CD14-positive monocyte (primary cell): ENCODE measurements at regions not wholly inside any gene's neighbourhood (a gene's known extent, or its start where the extent isn't known, plus 50 kb on each side); places are given as distances from the start of the nearest gene placed in this dataset.

ENCODE experiments used
- DNase-seq, 3 donors: peaks; one replicate each; pipeline ENCODE4 v3.0.0-alpha.2; 2011 to 2022
- H2AFZ ChIP-seq: 2 replicates; pipeline ENCODE4 v1.6.0; 2012; ENCODE audit warnings: mild to moderate bottlenecking, low read depth, low read length, inconsistent platforms; ENCODE audit not compliant: insufficient read depth, poor library complexity, severe bottlenecking
- H3K27ac ChIP-seq, 2 donors: 1 replicate in 1 of 2; 2 replicates in 1 of 2; pipeline ENCODE4 v1.5.1; 2012 to 2013; ENCODE audit warnings: low read length in 2 of 2, control low read depth in 1 of 2, inconsistent platforms in 1 of 2, low read depth in 1 of 2, mild to moderate bottlenecking in 1 of 2
- H3K27me3 ChIP-seq, 2 donors: one replicate each; pipeline versions ENCODE4 v1.6.0 to v1.6.1; 2011 to 2013; ENCODE audit warnings: low read length in 2 of 2; ENCODE audit not compliant: control insufficient read depth in 2 of 2, insufficient read depth in 2 of 2
- H3K36me3 ChIP-seq, 2 donors: replicated peaks in 1 of 2; 1 replicate in 1 of 2; 2 replicates in 1 of 2; pipeline versions ENCODE4 v1.5.1 to v1.6.1; 2012 to 2013; ENCODE audit warnings: low read length in 2 of 2, control low read depth in 1 of 2, inconsistent platforms in 1 of 2, mild to moderate bottlenecking in 1 of 2; ENCODE audit not compliant: insufficient read depth in 2 of 2, control insufficient read depth in 1 of 2
- H3K4me1 ChIP-seq, 2 donors: 1 replicate in 1 of 2; 2 replicates in 1 of 2; pipeline versions ENCODE4 v1.5.1 to v1.6.1; 2012 to 2013; ENCODE audit warnings: low read length in 2 of 2, control low read depth in 1 of 2, inconsistent platforms in 1 of 2, mild to moderate bottlenecking in 1 of 2, moderate library complexity in 1 of 2; ENCODE audit not compliant: insufficient read depth in 2 of 2, control insufficient read depth in 1 of 2
- H3K4me2 ChIP-seq: replicated peaks from 2 replicates; pipeline ENCODE3; 2012; ENCODE audit warnings: low read length, moderate library complexity, mild to moderate bottlenecking; ENCODE audit not compliant: poor library complexity, severe bottlenecking; ENCODE audit errors: extremely low read depth
- H3K4me3 ChIP-seq, 3 experiments: fragments of 200-600 bp in 1 of 3; sonication (generic) in 1 of 3; replicated peaks in 1 of 3; 1 replicate in 2 of 3; 2 replicates in 1 of 3; pipeline ENCODE4 v1.5.1; 2011 to 2013; ENCODE audit warnings: low read length in 3 of 3, mild to moderate bottlenecking in 3 of 3, control low read depth in 2 of 3, low read depth in 2 of 3, inconsistent platforms in 1 of 3, moderate library complexity in 1 of 3
- H3K79me2 ChIP-seq: 2 replicates; pipeline ENCODE4 v1.6.0; 2012; ENCODE audit warnings: mild to moderate bottlenecking, control low read depth, inconsistent platforms, low read length, moderate library complexity; ENCODE audit not compliant: insufficient read depth
- H3K9ac ChIP-seq: 2 replicates; pipeline ENCODE4 v1.6.0; 2017; ENCODE audit warnings: low read length, mild to moderate bottlenecking; ENCODE audit not compliant: insufficient read depth, poor library complexity, severe bottlenecking
- H3K9me3 ChIP-seq, 2 donors: replicated peaks in 1 of 2; 1 replicate in 1 of 2; 2 replicates in 1 of 2; pipeline versions ENCODE4 v1.5.1 to v1.6.1; 2012 to 2013; ENCODE audit warnings: low read length in 2 of 2, control low read depth in 1 of 2; ENCODE audit not compliant: control insufficient read depth in 1 of 2, insufficient read depth in 1 of 2
- H4K20me1 ChIP-seq: 2 replicates; pipeline ENCODE4 v1.6.0; 2012; ENCODE audit warnings: mild to moderate bottlenecking, low read length, control low read depth, moderate library complexity; ENCODE audit not compliant: insufficient read depth
- H3K27ac Mint-ChIP-seq, 7 donors: one replicate each; pipeline ENCODE4 v1.8.0; 2020; ENCODE audit warnings: mild to moderate bottlenecking in 7 of 7, mixed read lengths in 7 of 7, moderate library complexity in 6 of 7, inconsistent platforms in 2 of 7
- H3K27me3 Mint-ChIP-seq, 3 donors: one replicate each; pipeline ENCODE4 v1.8.0; 2021 to 2022; ENCODE audit warnings: low read depth in 3 of 3, mild to moderate bottlenecking in 3 of 3, mixed read lengths in 3 of 3, moderate library complexity in 3 of 3, inconsistent platforms in 1 of 3
- H3K36me3 Mint-ChIP-seq, 2 donors: one replicate each; pipeline ENCODE4 v1.8.0; 2020; ENCODE audit warnings: mixed read lengths in 2 of 2, inconsistent platforms in 1 of 2, mild to moderate bottlenecking in 1 of 2
- H3K4me1 Mint-ChIP-seq: one replicate; pipeline ENCODE4 v1.8.0; 2020; ENCODE audit warnings: mild to moderate bottlenecking, mixed read lengths
- H3K4me3 Mint-ChIP-seq, 2 donors: one replicate each; pipeline ENCODE4 v1.8.0; 2020; ENCODE audit warnings: mild to moderate bottlenecking in 2 of 2, mixed read lengths in 2 of 2, moderate library complexity in 1 of 2
- H3K9me3 Mint-ChIP-seq, 7 donors: one replicate each; pipeline ENCODE4 v1.8.0; 2020 to 2022; ENCODE audit warnings: mixed read lengths in 7 of 7, mild to moderate bottlenecking in 6 of 7, moderate library complexity in 6 of 7, inconsistent platforms in 2 of 7
- CTCF ChIP-seq: fragments of 200-600 bp; IDR thresholded peaks from one replicate; pipeline ENCODE4 v1.8.0; 2022; ENCODE audit warnings: antibody characterized with exemption, mild to moderate bottlenecking
- WGBS: methylation state at CpG from one replicate; pipeline ENCODE4 v1.1.5; 2013; ENCODE audit warnings: missing lambda C conversion rate; ENCODE audit not compliant: insufficient coverage; 5-methylcytosine and 5-hydroxymethylcytosine counted together
- intact Hi-C, 2 donors: fragments of 100-400 bp; cut with micrococcal nuclease; formaldehyde crosslinking; loops; one replicate each; pipeline versions ENCODE4 v1.15.0 to v1.15.1; 2023

- H3K4me3 ChIP-seq, result no peak overlapping the region
- H3K9ac ChIP-seq, result no peak overlapping the region
- no peaks in the 10 kb centered on the region for H3K36me3 ChIP-seq
- intact Hi-C loops, result no loop called here
- H3K4me1 ChIP-seq, result no peaks in the 10 kb centered on the region
- TF ChIP-seq CTCF, result no peak
- 100% methylated on average over 2 of the region's 5 CpGs for WGBS
- H3K27ac Mint-ChIP-seq, result no peak overlapping the region
- H3K4me3 Mint-ChIP-seq, result no peak overlapping the region
- DNase-seq, result no peak
- no peak overlapping the region for H2AFZ ChIP-seq
- H3K9me3 ChIP-seq, result no peaks in the 10 kb centered on the region
- H3K79me2 ChIP-seq, result no peaks in the 10 kb centered on the region
- H3K27me3 ChIP-seq, result no peaks in the 10 kb centered on the region
- H4K20me1 ChIP-seq, result no peaks in the 10 kb centered on the region
- H3K4me1 Mint-ChIP-seq, result no peaks in the 10 kb centered on the region
- no peaks in the 10 kb centered on the region for H3K36me3 Mint-ChIP-seq
- no peaks in the 10 kb centered on the region for H3K27me3 Mint-ChIP-seq
- H3K9me3 Mint-ChIP-seq, result peaks cover 0 to 4% (median 0%) of the 10 kb centered on the region in 7 donors
- no peak overlapping the region for H3K27ac ChIP-seq
- no peak overlapping the region for H3K4me2 ChIP-seq
These were observed 538.2 kb upstream of the TMEM132C start for GRCh38 chr12:127728729-127729128.

- Mint-ChIP-seq H3K4me3 (no peak overlapping the region), H3K36me3 (no peaks in the 10 kb centered on the region), H3K4me1 (no peaks in the 10 kb centered on the region), H3K27ac (no peak overlapping the region), H3K27me3 (no peaks in the 10 kb centered on the region), H3K9me3 (peaks cover 0 to 4% (median 0%) of the 10 kb centered on the region in 7 donors)
- Histone ChIP-seq H3K9me3 (no peaks in the 10 kb centered on the region), H3K4me2 (no peak overlapping the region), H3K79me2 (no peaks in the 10 kb centered on the region), H3K27ac (no peak overlapping the region), H3K4me1 (no peaks in the 10 kb centered on the region), H3K9ac (no peak overlapping the region), H3K36me3 (no peaks in the 10 kb centered on the region), H4K20me1 (no peaks in the 10 kb centered on the region), H3K4me3 (no peak overlapping the region), H2AFZ (no peak overlapping the region), H3K27me3 (no peaks in the 10 kb centered on the region)
- no peak for DNase-seq
- intact Hi-C loops, result no loop called here
- no peak for TF ChIP-seq CTCF
- 86% methylated on average over 1 of the region's 1 CpG for WGBS
These were observed 537.6 kb upstream of the TMEM132C start for GRCh38 chr12:127729381-127729780.
